Naive thymus-derived CD4-positive, alpha-beta T cell (primary cell): ENCODE measurements at regions not wholly inside any gene's neighbourhood (a gene's known extent, or its start where the extent isn't known, plus 50 kb on each side); places are given as distances from the start of the nearest gene placed in this dataset.

Source experiments
- ATAC-seq: fragments of 150-1000 bp; cut with Tn5 transposase; 2 replicates; pipeline ENCODE4 v1.10.0; 2021; ENCODE audit warnings: mild to moderate bottlenecking, moderate library complexity
- CTCF ChIA-PET: fragments of 350-600 bp; sonication (Branson Sonifier 250); formaldehyde crosslinking; loops from one replicate; lab custom pipeline; 2021; ENCODE audit warnings: antibody characterized with exemption; lab: Charles Lee
- POLR2A ChIA-PET: fragments of 350-600 bp; sonication (Branson Sonifier 250); formaldehyde crosslinking; loops from one replicate; lab custom pipeline; 2021; ENCODE audit warnings: antibody characterized with exemption, inconsistent platforms; lab: Charles Lee
- DNase-seq, 9 donors: peaks; one replicate each; pipeline versions ENCODE4 v3.0.0 to v3.0.0-alpha.2; 2020 to 2022; ENCODE audit warnings: mixed read lengths in 1 of 9
- H3K27ac ChIP-seq: one replicate; pipeline ENCODE4 v1.7.0; 2013; ENCODE audit warnings: mild to moderate bottlenecking, low read depth, low read length, moderate library complexity
- H3K27me3 ChIP-seq, 2 donors: one replicate each; pipeline ENCODE4 v1.7.0; 2013; ENCODE audit warnings: low read length in 2 of 2, mild to moderate bottlenecking in 2 of 2, moderate library complexity in 2 of 2; ENCODE audit not compliant: control insufficient read depth in 2 of 2, insufficient read depth in 2 of 2
- H3K36me3 ChIP-seq, 3 experiments: 1 replicate in 2 of 3; 2 replicates in 1 of 3; pipeline ENCODE4 v1.7.0; 2013; ENCODE audit warnings: low read length in 3 of 3, mild to moderate bottlenecking in 3 of 3, moderate library complexity in 1 of 3; ENCODE audit not compliant: insufficient read depth in 3 of 3, control insufficient read depth in 2 of 3
- H3K4me1 ChIP-seq, 2 donors: one replicate each; pipeline ENCODE4 v1.7.0; 2013; ENCODE audit warnings: low read length in 2 of 2, mild to moderate bottlenecking in 2 of 2, moderate library complexity in 1 of 2; ENCODE audit not compliant: control insufficient read depth in 2 of 2, insufficient read depth in 2 of 2
- H3K4me3 ChIP-seq: 2 replicates; pipeline ENCODE4 v1.7.0; 2013; ENCODE audit warnings: mild to moderate bottlenecking, low read length
- H3K9me3 ChIP-seq, 3 experiments: 1 replicate in 2 of 3; 2 replicates in 1 of 3; pipeline ENCODE4 v1.7.0; 2013; ENCODE audit warnings: low read length in 3 of 3; ENCODE audit not compliant: control insufficient read depth in 2 of 3
- H3K27ac Mint-ChIP-seq, 9 donors: one replicate each; pipeline ENCODE4 v1.8.0; 2020 to 2022; ENCODE audit warnings: mixed read lengths in 9 of 9, mild to moderate bottlenecking in 8 of 9, moderate library complexity in 5 of 9, inconsistent platforms in 2 of 9
- H3K27me3 Mint-ChIP-seq, 5 donors: one replicate each; pipeline ENCODE4 v1.8.0; 2021 to 2022; ENCODE audit warnings: mixed read lengths in 5 of 5, mild to moderate bottlenecking in 1 of 5
- H3K36me3 Mint-ChIP-seq, 5 donors: one replicate each; pipeline ENCODE4 v1.8.0; 2020 to 2022; ENCODE audit warnings: mixed read lengths in 5 of 5, mild to moderate bottlenecking in 3 of 5, inconsistent platforms in 1 of 5
- H3K4me1 Mint-ChIP-seq, 7 donors: one replicate each; pipeline ENCODE4 v1.8.0; 2020 to 2022; ENCODE audit warnings: mixed read lengths in 7 of 7, mild to moderate bottlenecking in 3 of 7, inconsistent platforms in 1 of 7
- H3K4me3 Mint-ChIP-seq, 10 donors: one replicate each; pipeline ENCODE4 v1.8.0; 2020 to 2022; ENCODE audit warnings: mild to moderate bottlenecking in 10 of 10, mixed read lengths in 10 of 10, moderate library complexity in 6 of 10, inconsistent platforms in 2 of 10
- H3K9me3 Mint-ChIP-seq, 11 donors: one replicate each; pipeline ENCODE4 v1.8.0; 2020 to 2022; ENCODE audit warnings: mixed read lengths in 11 of 11, mild to moderate bottlenecking in 4 of 11, inconsistent platforms in 1 of 11, moderate library complexity in 1 of 11
- intact Hi-C, 2 donors: fragments of 100-400 bp; cut with micrococcal nuclease; formaldehyde crosslinking; loops; one replicate each; pipeline ENCODE4 v1.15.1; 2023

GRCh38 chr6:105982761-105983540, 103.2 kb upstream of the PRDM1 start:
- peaks cover 19 to 81% (median 75%) of the 10 kb centered on the region in 5 donors for H3K27me3 Mint-ChIP-seq
- H3K4me1 ChIP-seq: peaks cover 6 to 14% of the 10 kb centered on the region in 2 donors
- H3K9me3 Mint-ChIP-seq: peaks cover 0 to 6% (median 0%) of the 10 kb centered on the region in 11 donors
- ATAC-seq (no peak), DNase-seq (no peak)
- H3K36me3 ChIP-seq: no peaks in the 10 kb centered on the region
- H3K36me3 Mint-ChIP-seq: peaks cover 0 to 29% (median 5%) of the 10 kb centered on the region in 5 donors
- H3K27ac ChIP-seq: no peak overlapping the region
- peaks cover 13 to 78% (median 35%) of the 10 kb centered on the region in 7 donors for H3K4me1 Mint-ChIP-seq
- no peak overlapping the region for H3K4me3 ChIP-seq
- peak overlapping the region in 1 of 10 donors; percentile 80 for H3K4me3 Mint-ChIP-seq
- ChIA-PET POLR2A (interaction anchor here (0.6 to 2.0 kb wide), 2 partner anchors 10 to 239 kb away, joined by 3 to 12 read pairs; no protein-coding TSS in a partner anchor), CTCF (no interaction called here)
- H3K27ac Mint-ChIP-seq: peak overlapping the region in 1 of 9 donors; percentile 89
- H3K9me3 ChIP-seq: no peaks in the 10 kb centered on the region
- intact Hi-C loops: loop anchor here in 1 of 2 donors (1.0 kb wide), 1 partner anchor 9 kb away; no protein-coding TSS in a partner anchor
- peaks cover 0 to 35% of the 10 kb centered on the region in 2 donors for H3K27me3 ChIP-seq

GRCh38 chr6:105981888-105982358, 104.2 kb upstream of the PRDM1 start:
- Mint-ChIP-seq H3K9me3 (peaks cover 0 to 6% (median 0%) of the 10 kb centered on the region in 11 donors), H3K27me3 (peaks cover 14 to 76% (median 70%) of the 10 kb centered on the region in 5 donors), H3K4me1 (peaks cover 13 to 72% (median 35%) of the 10 kb centered on the region in 7 donors), H3K27ac (peak overlapping the region in 1 of 9 donors; percentile 89), H3K36me3 (peaks cover 0 to 30% (median 5%) of the 10 kb centered on the region in 5 donors), H3K4me3 (peak overlapping the region in 8 of 10 donors; percentile 2 to 86 (median 54))
- ATAC-seq (no peak), DNase-seq (no peak)
- Histone ChIP-seq H3K27me3 (peaks cover 0 to 32% of the 10 kb centered on the region in 2 donors), H3K36me3 (no peaks in the 10 kb centered on the region), H3K27ac (no peak overlapping the region), H3K9me3 (no peaks in the 10 kb centered on the region), H3K4me3 (peak overlapping the region; percentile 60), H3K4me1 (peaks cover 6 to 14% of the 10 kb centered on the region in 2 donors)
- ChIA-PET POLR2A (interaction anchor here (1.1 to 2.0 kb wide), 3 partner anchors 9 to 11 kb away, joined by 4 to 12 read pairs (median 8); no protein-coding TSS in a partner anchor), CTCF (no interaction called here)
- intact Hi-C loops: no loop called here

- Mint-ChIP-seq H3K4me3 (peak overlapping the region; percentile 60 to 86 (median 79)), H3K27ac (peak overlapping the region in 2 of 9 donors; percentile 78 to 89), H3K27me3 (peaks cover 9 to 69% (median 64%) of the 10 kb centered on the region in 5 donors), H3K36me3 (peaks cover 0 to 31% (median 5%) of the 10 kb centered on the region in 5 donors), H3K9me3 (peaks cover 0 to 6% (median 0%) of the 10 kb centered on the region in 11 donors), H3K4me1 (peaks cover 13 to 68% (median 33%) of the 10 kb centered on the region in 7 donors)
- POLR2A ChIA-PET: interaction anchor here (0.7 to 1.7 kb wide), 4 partner anchors 10 to 199 kb away, joined by 3 to 8 read pairs (median 4); no protein-coding TSS in a partner anchor
- no peaks in the 10 kb centered on the region for H3K9me3 ChIP-seq
- H3K36me3 ChIP-seq: no peaks in the 10 kb centered on the region
- H3K27me3 ChIP-seq: peaks cover 0 to 25% of the 10 kb centered on the region in 2 donors
- peak overlapping the region; percentile 60 for H3K4me3 ChIP-seq
- intact Hi-C loops: no loop called here
- peaks cover 6 to 14% of the 10 kb centered on the region in 2 donors for H3K4me1 ChIP-seq
- DNase-seq (peak in 1 of 9 donors; percentile 4), ATAC-seq (no peak)
- H3K27ac ChIP-seq: no peak overlapping the region
- CTCF ChIA-PET: no interaction called here
Observed at GRCh38 chr6:105981002-105981887, 104.9 kb upstream of the PRDM1 start.

GRCh38 chr6:105978974-105979373, 107.2 kb upstream of the PRDM1 start:
- Histone ChIP-seq H3K4me1 (peaks cover 6 to 10% of the 10 kb centered on the region in 2 donors), H3K36me3 (no peaks in the 10 kb centered on the region), H3K9me3 (no peaks in the 10 kb centered on the region), H3K27me3 (peaks cover 0 to 17% of the 10 kb centered on the region in 2 donors), H3K27ac (no peak overlapping the region), H3K4me3 (no peak overlapping the region)
- H3K27me3 Mint-ChIP-seq: peaks cover 12 to 59% (median 49%) of the 10 kb centered on the region in 5 donors
- no peak for DNase-seq
- H3K4me1 Mint-ChIP-seq: peaks cover 10 to 54% (median 25%) of the 10 kb centered on the region in 7 donors
- ChIA-PET CTCF (no interaction called here), POLR2A (interaction anchor here (2.0 kb wide), 1 partner anchor 13 kb away, joined by 10 read pairs; no protein-coding TSS in a partner anchor)
- H3K27ac Mint-ChIP-seq: peak overlapping the region in 1 of 9 donors; percentile 53
- no peak for ATAC-seq
- intact Hi-C loops: no loop called here
- H3K9me3 Mint-ChIP-seq: peaks cover 0 to 9% (median 4%) of the 10 kb centered on the region in 11 donors
- H3K4me3 Mint-ChIP-seq: peak overlapping the region in 1 of 10 donors; percentile 35
- H3K36me3 Mint-ChIP-seq: peaks cover 0 to 31% (median 5%) of the 10 kb centered on the region in 5 donors

DNA sequence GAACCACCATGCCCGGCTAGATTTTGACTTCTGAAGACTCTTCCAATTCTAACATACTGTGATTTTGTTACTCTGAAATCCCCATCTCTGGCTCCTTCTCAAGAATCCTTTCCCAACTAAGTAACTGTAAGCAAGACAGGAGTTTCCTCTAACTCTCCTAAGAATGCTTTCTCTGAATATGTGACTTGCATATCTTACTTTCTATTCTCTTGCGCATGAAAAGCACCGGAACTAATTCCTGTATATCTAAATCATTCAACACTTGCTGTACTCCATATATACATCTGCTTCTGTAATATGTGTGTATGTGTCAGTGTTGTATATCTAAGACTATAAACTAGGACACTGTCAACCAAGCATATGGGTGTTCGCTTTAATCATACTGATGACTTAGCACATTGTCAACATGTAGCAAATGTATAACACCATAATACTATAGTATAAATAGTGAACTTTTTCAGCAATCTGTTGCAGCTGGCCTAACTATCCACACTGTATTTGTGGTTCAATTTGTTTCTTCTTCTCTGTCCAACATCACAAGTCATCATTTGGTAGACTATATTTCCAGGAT, 108.1 kb upstream of the PRDM1 start:
- DNase-seq (no peak), ATAC-seq (no peak)
- Histone ChIP-seq H3K9me3 (no peaks in the 10 kb centered on the region), H3K27me3 (peaks cover 0 to 17% of the 10 kb centered on the region in 2 donors), H3K4me3 (no peak overlapping the region), H3K27ac (no peak overlapping the region), H3K36me3 (no peaks in the 10 kb centered on the region), H3K4me1 (peaks cover 6 to 10% of the 10 kb centered on the region in 2 donors)
- H3K4me3 Mint-ChIP-seq: no peak overlapping the region
- ChIA-PET POLR2A (interaction anchor here (0.6 to 2.0 kb wide), 2 partner anchors 14 to 17 kb away, joined by 3 to 10 read pairs; no protein-coding TSS in a partner anchor), CTCF (no interaction called here)
- intact Hi-C loops: no loop called here
- peaks cover 0 to 38% (median 5%) of the 10 kb centered on the region in 5 donors for H3K36me3 Mint-ChIP-seq
- peaks cover 0 to 18% (median 11%) of the 10 kb centered on the region in 11 donors for H3K9me3 Mint-ChIP-seq
- peak overlapping the region in 1 of 9 donors; percentile 53 for H3K27ac Mint-ChIP-seq
- peaks cover 10 to 45% (median 25%) of the 10 kb centered on the region in 7 donors for H3K4me1 Mint-ChIP-seq
- H3K27me3 Mint-ChIP-seq: peaks cover 12 to 62% (median 44%) of the 10 kb centered on the region in 5 donors
